Calu3 (cell line): ENCODE measurements at regions not wholly inside any gene's neighbourhood (a gene's known extent, or its start where the extent isn't known, plus 50 kb on each side); places are given as distances from the start of the nearest gene placed in this dataset.

Experiments used
- BruUV-seq: library from RNA; stranded (reverse); fragments of 400-500 nt; replicated peaks from 2 replicates; lab custom pipeline; 2021; lab: Mats Ljungman, UMichigan
- CTCF ChIA-PET: fragments of 300-600 bp; sonication (Branson Sonifier 250); formaldehyde crosslinking; loops from one replicate; lab custom pipeline; 2022; ENCODE audit warnings: antibody characterized with exemption; lab: Charles Lee
- DNase-seq: peaks from one replicate; pipeline ENCODE4 v3.0.0; 2022
- H3K27ac Mint-ChIP-seq: one replicate; pipeline ENCODE4 v1.8.0; 2022; ENCODE audit warnings: mixed read lengths; ENCODE audit not compliant: unreplicated experiment
- H3K27me3 Mint-ChIP-seq: one replicate; pipeline ENCODE4 v1.8.0; 2022; ENCODE audit warnings: mixed read lengths; ENCODE audit not compliant: unreplicated experiment
- H3K36me3 Mint-ChIP-seq: one replicate; pipeline ENCODE4 v1.8.0; 2022; ENCODE audit warnings: mild to moderate bottlenecking, moderate library complexity, mixed read lengths; ENCODE audit not compliant: insufficient read depth, unreplicated experiment
- H3K4me1 Mint-ChIP-seq: one replicate; pipeline ENCODE4 v1.8.0; 2022; ENCODE audit warnings: mild to moderate bottlenecking, low read depth, mixed read lengths; ENCODE audit not compliant: unreplicated experiment
- H3K4me3 Mint-ChIP-seq: one replicate; pipeline ENCODE4 v1.8.0; 2022; ENCODE audit warnings: mild to moderate bottlenecking, low read depth, moderate library complexity, mixed read lengths; ENCODE audit not compliant: unreplicated experiment
- H3K9me3 Mint-ChIP-seq: one replicate; pipeline ENCODE4 v1.8.0; 2022; ENCODE audit warnings: low read depth, mixed read lengths; ENCODE audit not compliant: unreplicated experiment
- CTCF ChIP-seq: fragments of 200-600 bp; IDR thresholded peaks from one replicate; pipeline ENCODE4 v1.8.0; 2022; ENCODE audit warnings: antibody characterized with exemption; ENCODE audit not compliant: unreplicated experiment
- intact Hi-C: fragments of 100-400 bp; cut with micrococcal nuclease; formaldehyde crosslinking; loops from one replicate; pipeline ENCODE4 v1.10.0; 2022; ENCODE audit not compliant: unreplicated experiment

DNA sequence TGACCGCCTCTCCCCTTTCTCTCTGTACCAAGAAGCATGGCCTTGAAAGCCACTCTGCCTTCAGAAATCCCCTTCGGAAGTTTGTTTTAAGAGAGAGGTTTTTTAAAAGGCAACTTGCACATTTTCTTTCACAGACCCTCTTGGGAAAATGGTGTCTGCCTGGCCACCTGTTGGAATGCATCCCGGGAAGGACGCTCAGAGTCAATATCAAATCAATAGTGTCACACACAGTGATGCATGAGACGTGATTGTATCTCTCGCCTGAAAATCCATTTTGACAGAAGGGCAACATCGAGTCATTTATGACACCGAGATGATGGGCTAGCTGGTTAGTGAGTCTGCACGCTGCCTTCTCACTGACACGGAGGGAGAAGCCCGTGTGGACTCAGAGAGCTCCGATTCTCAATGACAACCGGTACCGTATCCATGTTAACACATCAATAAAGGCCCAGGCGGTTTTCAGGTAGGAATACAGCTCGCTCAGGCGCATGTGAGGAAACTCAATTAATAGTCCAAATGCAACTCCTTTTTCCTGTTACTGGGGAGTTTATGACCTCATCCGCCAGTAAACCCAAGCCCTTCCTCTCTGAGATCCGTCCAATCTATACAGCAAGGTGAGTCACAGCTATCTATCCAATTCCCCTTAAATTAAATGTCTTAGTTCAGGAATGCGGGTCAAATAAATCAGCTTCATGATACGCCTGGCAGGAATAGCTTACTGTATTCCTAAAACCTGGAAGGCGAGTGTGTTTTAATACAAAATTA, 621.5 kb upstream of the MKI67 start:
- H3K27me3 Mint-ChIP-seq: no peaks in the 10 kb centered on the region
- H3K9me3 Mint-ChIP-seq: peaks cover 6% of the 10 kb centered on the region
- no peak for TF ChIP-seq CTCF
- DNase-seq: no peak
- intact Hi-C loops: no loop called here
- H3K36me3 Mint-ChIP-seq: no peaks in the 10 kb centered on the region
- H3K27ac Mint-ChIP-seq: no peak overlapping the region
- no peak overlapping the region for H3K4me3 Mint-ChIP-seq
- H3K4me1 Mint-ChIP-seq: no peaks in the 10 kb centered on the region
- BruUV-seq: no TSS peak
- CTCF ChIA-PET: no interaction called here

DNA sequence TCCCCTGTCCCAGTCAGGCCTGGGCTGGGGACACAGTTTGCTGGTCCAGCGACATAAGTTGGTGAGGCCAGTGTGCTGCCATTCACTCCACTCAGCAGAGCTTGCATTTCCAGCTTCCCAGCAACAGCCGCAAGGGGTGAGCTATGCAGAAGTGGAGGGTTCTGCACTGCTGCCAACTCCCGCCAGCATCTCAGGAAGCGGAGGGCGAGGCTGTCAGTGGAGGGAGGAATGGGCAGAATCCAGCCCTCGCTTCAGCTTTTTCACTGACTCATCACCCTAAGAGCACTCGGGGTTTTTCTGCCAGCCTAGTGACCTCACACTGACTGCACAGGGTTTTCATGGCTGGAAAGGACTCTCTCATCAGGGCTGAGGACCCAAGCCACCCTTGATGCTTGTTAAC, 625.1 kb upstream of the MKI67 start:
- CTCF ChIA-PET: no interaction called here
- intact Hi-C loops: no loop called here
- Mint-ChIP-seq H3K36me3 (no peaks in the 10 kb centered on the region), H3K27me3 (no peaks in the 10 kb centered on the region), H3K4me3 (no peak overlapping the region), H3K9me3 (no peaks in the 10 kb centered on the region), H3K4me1 (no peaks in the 10 kb centered on the region), H3K27ac (no peak overlapping the region)
- no peak for DNase-seq
- no peak for TF ChIP-seq CTCF
- no TSS peak for BruUV-seq

DNA sequence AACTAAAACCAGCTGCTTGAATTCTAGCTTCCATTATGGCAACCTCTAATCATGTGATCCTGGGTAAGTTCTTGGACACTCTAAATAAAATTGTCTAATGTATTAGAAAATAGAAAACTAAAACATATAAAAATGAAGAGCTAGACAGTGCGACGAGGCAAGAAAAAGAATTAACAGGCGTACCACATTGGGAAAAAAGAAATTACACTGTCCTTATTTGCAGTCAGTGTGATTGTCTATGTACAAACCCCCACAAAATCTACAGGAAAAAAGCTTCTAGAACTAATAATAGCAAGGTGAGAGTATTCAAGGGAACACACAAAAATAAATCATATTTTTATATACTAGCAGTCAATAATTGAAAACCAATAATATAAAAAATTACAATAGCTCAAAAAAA, 625.6 kb upstream of the MKI67 start:
- H3K36me3 Mint-ChIP-seq: no peaks in the 10 kb centered on the region
- no peaks in the 10 kb centered on the region for H3K27me3 Mint-ChIP-seq
- no peaks in the 10 kb centered on the region for H3K4me1 Mint-ChIP-seq
- H3K4me3 Mint-ChIP-seq: no peak overlapping the region
- H3K9me3 Mint-ChIP-seq: no peaks in the 10 kb centered on the region
- no peak overlapping the region for H3K27ac Mint-ChIP-seq
- no peak for DNase-seq
- BruUV-seq: no TSS peak
- CTCF ChIA-PET: no interaction called here
- no peak for TF ChIP-seq CTCF
- intact Hi-C loops: no loop called here

DNA sequence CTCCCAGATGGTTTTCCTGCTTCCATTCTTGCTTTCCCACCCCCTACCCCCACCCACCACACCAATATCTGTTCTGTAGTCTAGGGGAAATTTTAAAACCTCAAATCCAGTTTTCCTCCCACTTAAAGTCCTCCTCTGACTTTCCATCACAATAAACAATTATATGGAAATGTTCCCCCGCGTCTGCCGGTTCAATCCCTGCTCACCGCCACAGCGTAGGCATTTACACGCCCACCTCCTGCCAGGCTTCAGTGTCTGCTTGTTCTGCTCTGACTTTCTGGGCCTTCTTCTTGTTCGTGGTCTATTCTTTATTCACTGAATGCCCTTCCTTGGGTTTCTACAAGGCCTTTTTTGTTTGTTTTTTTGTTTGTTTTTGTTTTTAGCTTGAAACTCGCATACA, 633.0 kb upstream of the MKI67 start:
- no peak overlapping the region for H3K27ac Mint-ChIP-seq
- CTCF ChIA-PET: no interaction called here
- peaks cover 6% of the 10 kb centered on the region for H3K9me3 Mint-ChIP-seq
- BruUV-seq: no TSS peak
- no peak for DNase-seq
- no peaks in the 10 kb centered on the region for H3K4me1 Mint-ChIP-seq
- intact Hi-C loops: no loop called here
- H3K27me3 Mint-ChIP-seq: no peaks in the 10 kb centered on the region
- H3K4me3 Mint-ChIP-seq: no peak overlapping the region
- no peaks in the 10 kb centered on the region for H3K36me3 Mint-ChIP-seq
- TF ChIP-seq CTCF: no peak
